ENCODE measurements at regions not wholly inside any gene's neighbourhood (a gene's known extent, or its start where the extent isn't known, plus 50 kb on each side); places are given as distances from the start of the nearest gene placed in this dataset.

GRCh38 chr6:6825193-6825784, 236.8 kb downstream of the LY86 start:
- no peak for TF ChIP-seq EZH2phosphoT487 (IDR thresholded peaks at IDR 0.05; ENCODE audit: borderline replicate concordance, low read depth)
- TF ChIP-seq TAF1 (IDR thresholded peaks at IDR 0.05; ENCODE audit: borderline replicate concordance, low read depth, low read length), result no peak
- no peak for TF ChIP-seq RFX5 (IDR thresholded peaks at IDR 0.05; ENCODE audit: low read length)
- no peak for TF ChIP-seq CTCF (IDR thresholded peaks at IDR 0.05)

Measured in SK-N-SH (cell line).